CD4-positive, alpha-beta T cell (primary cell): ENCODE measurements at regions not wholly inside any gene's neighbourhood (a gene's known extent, or its start where the extent isn't known, plus 50 kb on each side); places are given as distances from the start of the nearest gene placed in this dataset.
"Not testable (repeated sequence)": the region's sequence is repeated elsewhere in the genome, so short reads cannot be mapped to it uniquely, and the experiment has no call there.

ENCODE experiments used
- ATAC-seq: fragments of 200-7000 bp; cut with Tn5 transposase; one replicate; pipeline ENCODE4 v1.10.0; 2022; ENCODE audit warnings: mild to moderate bottlenecking; ENCODE audit not compliant: poor library complexity
- CTCF ChIA-PET: fragments of 350-600 bp; sonication (Branson Sonifier 250); formaldehyde crosslinking; loops from one replicate; lab custom pipeline; 2021; ENCODE audit warnings: antibody characterized with exemption, inconsistent platforms; lab: Charles Lee
- POLR2A ChIA-PET: fragments of 350-600 bp; sonication (Branson Sonifier 250); formaldehyde crosslinking; loops from one replicate; lab custom pipeline; 2021; ENCODE audit warnings: antibody characterized with exemption, inconsistent platforms; lab: Charles Lee
- DNase-seq, 14 experiments: peaks; one replicate each; pipeline ENCODE4 v3.0.0-alpha.2; 2013 to 2020; ENCODE audit warnings: mixed read lengths in 2 of 14
- H3K27ac ChIP-seq, 2 donors: one replicate each; pipeline versions ENCODE4 v1.5.1 to v1.7.0; 2013; ENCODE audit warnings: low read length in 2 of 2, low read depth in 1 of 2, mild to moderate bottlenecking in 1 of 2
- H3K27me3 ChIP-seq, 2 experiments: 1 replicate in 1 of 2; 2 replicates in 1 of 2; pipeline versions ENCODE4 v1.6.1 to v1.7.0; 2013; ENCODE audit warnings: low read length in 2 of 2, control low read depth in 1 of 2, mild to moderate bottlenecking in 1 of 2, moderate library complexity in 1 of 2; ENCODE audit not compliant: insufficient read depth in 2 of 2, control insufficient read depth in 1 of 2
- H3K36me3 ChIP-seq: one replicate; pipeline ENCODE4 v1.6.1; 2013; ENCODE audit warnings: low read length, control low read depth; ENCODE audit not compliant: insufficient read depth
- H3K4me1 ChIP-seq: one replicate; pipeline ENCODE4 v1.6.1; 2013; ENCODE audit warnings: low read length, control low read depth; ENCODE audit not compliant: insufficient read depth
- H3K4me3 ChIP-seq: one replicate; pipeline ENCODE4 v1.5.1; 2013; ENCODE audit warnings: mild to moderate bottlenecking, low read length, moderate library complexity
- H3K9me3 ChIP-seq, 2 experiments: 1 replicate in 1 of 2; 2 replicates in 1 of 2; pipeline versions ENCODE4 v1.6.1 to v1.7.0; 2013; ENCODE audit warnings: low read length in 2 of 2, mild to moderate bottlenecking in 2 of 2, control low read depth in 1 of 2, moderate library complexity in 1 of 2; ENCODE audit not compliant: control insufficient read depth in 1 of 2, insufficient read depth in 1 of 2
- H3K27ac Mint-ChIP-seq: one replicate; pipeline ENCODE4 v1.8.0; 2020; ENCODE audit warnings: mixed read lengths
- H3K27me3 Mint-ChIP-seq: one replicate; pipeline ENCODE4 v1.8.0; 2021; ENCODE audit warnings: mixed read lengths
- H3K36me3 Mint-ChIP-seq: one replicate; pipeline ENCODE4 v1.8.0; 2021; ENCODE audit warnings: low read depth, mixed read lengths
- H3K4me1 Mint-ChIP-seq: one replicate; pipeline ENCODE4 v1.8.0; 2021; ENCODE audit warnings: low read depth, mixed read lengths
- H3K4me3 Mint-ChIP-seq: one replicate; pipeline ENCODE4 v1.8.0; 2020; ENCODE audit warnings: mild to moderate bottlenecking, mixed read lengths
- H3K9me3 Mint-ChIP-seq: one replicate; pipeline ENCODE4 v1.8.0; 2020; ENCODE audit warnings: mixed read lengths
- intact Hi-C, 2 experiments: fragments of 100-400 bp; cut with DNase I in 1 of 2; cut with micrococcal nuclease in 1 of 2; formaldehyde crosslinking; loops; one replicate each; pipeline versions ENCODE4 v1.15.1 to v1.9.0; 2023 to 2025; cut with DNase I, micrococcal nuclease
- TF ChIP-seq, protein P1 (sequence below): fragments of 200-600 bp; IDR thresholded peaks from one replicate; pipeline ENCODE4 v1.8.0; 2022; ENCODE audit warnings: antibody characterized with exemption, mild to moderate bottlenecking

DNA sequence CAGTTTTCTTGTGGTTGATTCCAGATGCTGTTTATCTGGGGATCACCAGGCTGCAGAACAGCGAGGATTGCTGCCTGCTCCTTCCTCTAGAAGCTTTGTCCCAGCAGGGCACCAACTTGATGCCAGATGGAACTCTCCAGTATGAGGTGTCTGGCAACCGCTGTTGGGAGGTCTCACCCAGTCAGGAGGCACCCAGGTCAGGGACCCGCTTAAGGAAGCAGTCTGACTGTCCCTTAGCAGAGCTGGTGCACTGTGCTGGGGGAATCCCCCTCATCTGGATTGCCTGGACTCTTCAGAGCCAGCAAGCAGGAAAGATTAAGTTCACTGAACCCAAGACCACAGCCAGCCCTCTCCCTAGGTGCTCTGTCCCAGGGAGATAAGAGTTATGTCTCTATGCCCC, 1165.2 kb downstream of the FSCB start:
- no peaks in the 10 kb centered on the region for H3K27me3 ChIP-seq
- H3K9me3 ChIP-seq, result peaks cover 0 to 10% of the 10 kb centered on the region in 2 experiments
- ATAC-seq (no peak), DNase-seq (no peak)
- ChIA-PET CTCF (no interaction called here), POLR2A (no interaction called here)
- H3K4me3 Mint-ChIP-seq, result no peak overlapping the region
- no peaks in the 10 kb centered on the region for H3K4me1 Mint-ChIP-seq
- no peak overlapping the region for H3K27ac Mint-ChIP-seq
- TF ChIP-seq, protein P1, sequence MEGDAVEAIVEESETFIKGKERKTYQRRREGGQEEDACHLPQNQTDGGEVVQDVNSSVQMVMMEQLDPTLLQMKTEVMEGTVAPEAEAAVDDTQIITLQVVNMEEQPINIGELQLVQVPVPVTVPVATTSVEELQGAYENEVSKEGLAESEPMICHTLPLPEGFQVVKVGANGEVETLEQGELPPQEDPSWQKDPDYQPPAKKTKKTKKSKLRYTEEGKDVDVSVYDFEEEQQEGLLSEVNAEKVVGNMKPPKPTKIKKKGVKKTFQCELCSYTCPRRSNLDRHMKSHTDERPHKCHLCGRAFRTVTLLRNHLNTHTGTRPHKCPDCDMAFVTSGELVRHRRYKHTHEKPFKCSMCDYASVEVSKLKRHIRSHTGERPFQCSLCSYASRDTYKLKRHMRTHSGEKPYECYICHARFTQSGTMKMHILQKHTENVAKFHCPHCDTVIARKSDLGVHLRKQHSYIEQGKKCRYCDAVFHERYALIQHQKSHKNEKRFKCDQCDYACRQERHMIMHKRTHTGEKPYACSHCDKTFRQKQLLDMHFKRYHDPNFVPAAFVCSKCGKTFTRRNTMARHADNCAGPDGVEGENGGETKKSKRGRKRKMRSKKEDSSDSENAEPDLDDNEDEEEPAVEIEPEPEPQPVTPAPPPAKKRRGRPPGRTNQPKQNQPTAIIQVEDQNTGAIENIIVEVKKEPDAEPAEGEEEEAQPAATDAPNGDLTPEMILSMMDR, result no peak
- H3K27ac ChIP-seq, result no peak overlapping the region
- peaks cover 14% of the 10 kb centered on the region for H3K9me3 Mint-ChIP-seq
- no peaks in the 10 kb centered on the region for H3K4me1 ChIP-seq
- no peaks in the 10 kb centered on the region for H3K27me3 Mint-ChIP-seq
- H3K4me3 ChIP-seq, result no peak overlapping the region
- intact Hi-C loops, result no loop called here
- no peaks in the 10 kb centered on the region for H3K36me3 Mint-ChIP-seq
- H3K36me3 ChIP-seq, result no peaks in the 10 kb centered on the region

DNA sequence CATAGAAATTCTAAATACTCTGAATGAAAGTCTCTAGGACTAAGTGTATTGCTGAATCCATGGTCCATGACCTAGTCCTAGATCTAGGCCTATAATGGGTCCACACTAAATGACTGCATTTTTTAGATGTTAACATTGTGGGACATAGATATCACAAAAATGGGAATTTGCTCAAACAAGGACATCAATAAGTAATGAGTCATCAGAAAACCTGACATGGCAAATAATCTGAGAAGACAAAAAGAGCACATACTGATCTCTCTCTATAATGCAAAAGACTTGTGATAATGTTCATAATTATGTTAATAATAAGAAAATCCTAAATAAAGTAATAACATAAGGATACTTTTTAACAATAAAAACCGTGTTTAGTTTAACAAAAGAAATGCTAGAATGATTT, 1168.4 kb downstream of the FSCB start:
- H3K4me3 ChIP-seq, result no peak overlapping the region
- ATAC-seq (no peak), DNase-seq (no peak)
- H3K36me3 ChIP-seq, result no peaks in the 10 kb centered on the region
- peaks cover 17% of the 10 kb centered on the region for H3K9me3 Mint-ChIP-seq
- H3K36me3 Mint-ChIP-seq, result no peaks in the 10 kb centered on the region
- no peaks in the 10 kb centered on the region for H3K27me3 Mint-ChIP-seq
- H3K4me1 Mint-ChIP-seq, result no peaks in the 10 kb centered on the region
- CTCF ChIA-PET, result no interaction called here
- no peak overlapping the region for H3K4me3 Mint-ChIP-seq
- no peaks in the 10 kb centered on the region for H3K4me1 ChIP-seq
- intact Hi-C loops, result no loop called here
- TF ChIP-seq, protein P1, result no peak
- no peaks in the 10 kb centered on the region for H3K27me3 ChIP-seq
- H3K9me3 ChIP-seq, result peaks cover 0 to 14% of the 10 kb centered on the region in 2 experiments
- H3K27ac Mint-ChIP-seq, result no peak overlapping the region
- POLR2A ChIA-PET, result no interaction called here
- no peak overlapping the region for H3K27ac ChIP-seq

DNA sequence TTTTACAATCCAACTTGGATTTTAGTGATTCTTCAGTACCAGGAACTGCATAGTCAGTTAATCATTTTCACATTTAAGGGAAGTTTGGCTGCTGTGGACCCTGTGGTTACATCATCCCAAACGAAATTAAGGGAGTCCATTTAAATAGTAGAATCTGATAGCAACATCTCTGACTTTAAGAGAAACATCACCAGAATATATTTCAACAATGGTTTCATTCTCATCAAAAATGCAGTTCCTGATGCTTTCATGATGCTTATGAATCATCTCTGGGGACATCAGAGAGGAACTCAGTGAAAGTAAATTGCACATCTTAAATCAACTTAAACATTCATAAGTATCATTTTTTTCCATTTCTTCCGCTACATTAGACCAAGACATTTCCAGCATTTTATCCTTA, 1170.7 kb downstream of the FSCB start:
- H3K9me3 ChIP-seq, result peaks cover 0 to 4% of the 10 kb centered on the region in 2 experiments
- Mint-ChIP-seq H3K9me3 (peaks cover 16% of the 10 kb centered on the region), H3K27me3 (no peaks in the 10 kb centered on the region), H3K4me1 (no peaks in the 10 kb centered on the region), H3K36me3 (no peaks in the 10 kb centered on the region), H3K4me3 (no peak overlapping the region), H3K27ac (no peak overlapping the region)
- no peaks in the 10 kb centered on the region for H3K4me1 ChIP-seq
- no peaks in the 10 kb centered on the region for H3K27me3 ChIP-seq
- ChIA-PET CTCF (no interaction called here), POLR2A (no interaction called here)
- no peak overlapping the region for H3K4me3 ChIP-seq
- TF ChIP-seq, protein P1, result no peak
- intact Hi-C loops, result no loop called here
- no peak overlapping the region for H3K27ac ChIP-seq
- DNase-seq (no peak), ATAC-seq (no peak)
- no peaks in the 10 kb centered on the region for H3K36me3 ChIP-seq

DNA sequence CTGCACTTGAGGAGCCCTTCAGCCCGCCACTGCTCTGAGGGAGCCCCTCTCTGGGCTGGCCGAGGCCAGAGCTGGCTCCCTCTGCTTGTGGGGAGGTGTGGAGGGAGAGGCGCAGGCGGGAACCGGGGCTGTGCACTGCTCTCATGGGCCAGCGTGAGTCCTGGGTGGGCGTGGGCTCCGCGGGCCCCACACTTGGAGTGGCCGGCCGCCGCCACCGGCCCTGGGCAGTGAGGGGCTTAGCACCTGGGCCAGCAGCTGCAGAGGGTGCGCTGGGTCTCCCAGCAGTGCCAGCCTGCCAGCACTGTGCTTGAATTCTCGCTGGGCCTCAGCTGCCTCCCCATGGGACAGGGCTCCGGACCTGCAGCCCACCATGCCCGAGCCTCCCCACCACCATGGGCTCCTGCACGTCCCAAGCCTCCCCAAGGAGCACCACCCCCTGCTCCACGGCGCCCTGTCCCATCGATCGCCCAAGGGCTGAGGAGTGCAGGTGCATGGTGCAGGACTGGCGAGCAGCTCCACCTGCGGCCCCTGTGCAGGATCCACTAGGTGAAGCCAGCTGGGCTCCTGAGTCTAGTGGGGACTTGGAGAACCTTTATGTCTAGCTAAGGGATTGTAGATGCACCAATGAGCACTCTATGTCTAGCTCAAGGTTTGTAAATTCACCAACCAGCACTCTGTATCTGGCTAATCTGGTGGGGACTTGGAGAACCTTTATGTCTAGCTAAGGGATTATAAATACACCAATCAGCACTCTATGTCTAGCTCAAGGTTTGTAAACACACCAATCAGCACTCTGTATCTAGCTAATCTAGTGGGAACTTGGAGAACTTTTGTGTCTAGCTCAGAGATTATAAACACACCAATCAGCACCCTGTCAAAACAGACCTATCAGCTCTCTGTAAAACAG, 1180.3 kb downstream of the FSCB start:
- intact Hi-C loops, H3K4me1 Mint-ChIP-seq, H3K4me1 ChIP-seq, POLR2A ChIA-PET, ATAC-seq, H3K27ac ChIP-seq, H3K36me3 ChIP-seq, H3K4me3 ChIP-seq, H3K9me3 Mint-ChIP-seq, CTCF ChIA-PET, H3K27me3 Mint-ChIP-seq, H3K4me3 Mint-ChIP-seq, H3K36me3 Mint-ChIP-seq, H3K27ac Mint-ChIP-seq, H3K27me3 ChIP-seq: not testable (repeated sequence)
- DNase-seq, result peak in 1 of 14 experiments; percentile 5
- peaks cover 0 to 20% of the 10 kb centered on the region in 2 experiments for H3K9me3 ChIP-seq
